ENCODE measurements at regions not wholly inside any gene's neighbourhood (a gene's known extent, or its start where the extent isn't known, plus 50 kb on each side); places are given as distances from the start of the nearest gene placed in this dataset.

GRCh38 chr1:71311376-71311775 lies 230.5 kb upstream of the ZRANB2 start:
- no peak overlapping the region for H3K4me3 ChIP-seq (ENCODE audit: low read depth, low read length)
- no peak for DNase-seq (ENCODE audit: low read depth)
- in situ Hi-C loops (cut with HindIII; ENCODE audit: low sequenced_read_pairs) = no loop called here
- TF ChIP-seq CTCF (IDR thresholded peaks at IDR 0.05; ENCODE audit: low read depth, low read length, missing control alignments) = no peak

GRCh38 chr1:71307451-71307850 lies 226.6 kb upstream of the ZRANB2 start:
- DNase-seq (ENCODE audit: low read depth) = peak; percentile 18
- H3K4me3 ChIP-seq (ENCODE audit: low read depth, low read length) = no peak overlapping the region
- no peak for TF ChIP-seq CTCF (IDR thresholded peaks at IDR 0.05; ENCODE audit: low read depth, low read length, missing control alignments)
- in situ Hi-C loops (cut with HindIII; ENCODE audit: low sequenced_read_pairs) = no loop called here

- in situ Hi-C loops (cut with HindIII; ENCODE audit: low sequenced_read_pairs) = no loop called here
- no peak overlapping the region for H3K4me3 ChIP-seq (ENCODE audit: low read depth, low read length)
- no peak for TF ChIP-seq CTCF (IDR thresholded peaks at IDR 0.05; ENCODE audit: low read depth, low read length, missing control alignments)
- DNase-seq (ENCODE audit: low read depth) = no peak
Measured at GRCh38 chr1:71304125-71304524, 223.3 kb upstream of the ZRANB2 start.

- in situ Hi-C loops (cut with HindIII; ENCODE audit: low sequenced_read_pairs) = no loop called here
- DNase-seq (ENCODE audit: low read depth) = no peak
- H3K4me3 ChIP-seq (ENCODE audit: low read depth, low read length) = no peak overlapping the region
- no peak for TF ChIP-seq CTCF (IDR thresholded peaks at IDR 0.05; ENCODE audit: low read depth, low read length, missing control alignments)
Measured at GRCh38 chr1:71303617-71304041, 222.8 kb upstream of the ZRANB2 start.

GRCh38 chr1:71298633-71299032 lies 217.8 kb upstream of the ZRANB2 start:
- no peak overlapping the region for H3K4me3 ChIP-seq (ENCODE audit: low read depth, low read length)
- in situ Hi-C loops (cut with HindIII; ENCODE audit: low sequenced_read_pairs) = no loop called here
- no peak for DNase-seq (ENCODE audit: low read depth)
- no peak for TF ChIP-seq CTCF (IDR thresholded peaks at IDR 0.05; ENCODE audit: low read depth, low read length, missing control alignments)

GRCh38 chr1:71296551-71297134 lies 215.8 kb upstream of the ZRANB2 start:
- no peak for TF ChIP-seq CTCF (IDR thresholded peaks at IDR 0.05; ENCODE audit: low read depth, low read length, missing control alignments)
- no peak overlapping the region for H3K4me3 ChIP-seq (ENCODE audit: low read depth, low read length)
- in situ Hi-C loops (cut with HindIII; ENCODE audit: low sequenced_read_pairs) = no loop called here
- no peak for DNase-seq (ENCODE audit: low read depth)
